NCI-H526 treated with DMSO at 0.1 percent for 48 hours (cell line): ENCODE measurements at regions not wholly inside any gene's neighbourhood (a gene's known extent, or its start where the extent isn't known, plus 50 kb on each side); places are given as distances from the start of the nearest gene placed in this dataset.

ENCODE experiments used
- DNase-seq: peaks from one replicate; lab custom pipeline; 2025; lab: John Stamatoyannopoulos, UW

DNA sequence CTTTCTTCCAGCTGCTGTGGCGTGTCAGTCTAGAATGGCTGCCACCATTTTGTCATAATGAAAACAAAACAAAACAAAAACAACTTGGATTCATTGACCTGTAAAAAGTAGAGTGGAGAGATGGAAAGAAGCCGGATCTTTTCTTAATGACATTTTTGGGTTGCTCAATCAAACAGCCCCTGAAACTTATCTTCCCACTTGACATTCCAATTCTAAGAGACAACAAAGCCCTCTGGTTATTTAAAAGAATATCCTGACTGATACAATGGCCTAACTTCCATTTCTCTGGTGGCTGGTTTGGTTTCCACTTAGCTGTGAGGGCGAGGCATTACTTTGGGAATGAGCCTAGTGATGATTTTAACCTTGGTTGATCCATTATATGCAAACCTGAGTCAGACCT lies 123.7 kb downstream of the AQP4 start:
- DNase-seq, result no peak

DNA sequence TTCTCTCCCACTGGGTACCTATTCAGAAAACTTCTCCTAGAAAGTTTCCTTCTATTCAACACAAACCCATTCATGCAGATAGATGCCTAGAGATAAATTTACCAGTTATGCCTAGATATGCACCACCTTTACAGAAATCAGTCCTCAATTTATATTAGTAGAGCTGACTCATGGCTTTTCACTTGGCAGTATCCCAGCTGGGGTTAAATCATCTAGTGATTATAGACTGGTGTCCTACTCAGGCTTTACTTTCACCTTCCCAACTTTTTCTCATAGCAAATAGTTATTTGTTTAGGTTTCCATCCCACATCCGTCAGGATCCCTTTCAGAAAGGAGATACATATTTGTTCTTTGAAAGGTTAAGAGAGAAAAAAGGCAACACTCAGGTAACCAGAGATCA lies 124.5 kb downstream of the AQP4 start:
- DNase-seq, result no peak

DNA sequence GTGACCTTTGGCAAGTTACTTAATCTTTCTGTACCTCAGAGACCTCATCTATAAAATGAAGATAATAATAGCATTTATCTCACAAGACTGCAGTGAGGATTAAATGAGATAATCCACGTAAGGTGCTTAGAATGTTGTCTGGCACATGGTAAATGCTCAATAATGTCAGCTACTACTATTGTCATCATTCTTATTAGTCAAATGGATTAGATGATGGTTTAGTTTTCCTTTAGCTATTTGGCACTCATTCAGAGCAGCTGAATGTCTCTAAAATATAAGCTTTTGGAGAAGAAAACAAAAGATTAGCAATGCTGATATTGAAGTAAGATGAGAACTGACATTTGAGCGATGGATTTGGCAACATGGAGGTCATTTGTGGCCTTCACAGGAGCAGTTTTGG lies 125.1 kb downstream of the AQP4 start:
- no peak for DNase-seq

DNA sequence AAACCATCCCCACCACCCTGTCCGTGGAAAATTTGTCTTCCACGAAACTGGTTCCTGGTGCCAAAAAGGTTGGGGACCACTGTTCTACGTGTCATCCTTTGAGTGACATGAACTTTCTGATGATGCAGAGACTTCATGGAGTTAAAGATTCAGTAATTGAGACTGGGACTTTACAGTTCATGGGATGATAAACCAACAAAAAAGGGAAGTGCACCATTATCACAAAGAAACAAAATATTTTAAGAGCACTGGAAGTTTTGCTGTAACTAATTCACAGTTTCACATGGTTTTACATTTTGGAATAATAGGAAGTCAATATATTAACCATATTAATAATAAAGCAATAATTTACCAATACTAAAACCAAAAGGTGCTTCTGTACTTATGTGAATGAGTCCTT lies 126.8 kb downstream of the AQP4 start:
- no peak for DNase-seq

DNA sequence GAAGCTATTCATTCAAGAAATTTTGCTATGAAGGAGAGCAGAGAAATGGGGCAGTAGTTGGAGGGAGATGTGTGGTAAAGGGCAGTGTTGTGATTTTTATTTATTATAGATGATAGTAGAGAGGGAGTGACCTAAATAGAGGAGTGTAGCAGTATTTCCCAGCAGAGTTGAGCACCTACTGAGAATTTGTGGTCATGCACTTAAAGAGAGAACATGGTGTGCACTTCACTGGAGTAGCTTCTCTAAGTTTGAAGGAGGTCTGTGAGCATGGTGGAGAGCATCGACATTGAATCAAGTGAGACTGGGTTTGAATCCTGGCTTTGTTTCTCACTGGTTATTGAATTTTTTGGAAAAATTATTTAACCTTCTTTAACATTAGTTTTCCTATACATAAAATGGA lies 129.2 kb downstream of the AQP4 start:
- DNase-seq, result no peak

DNA sequence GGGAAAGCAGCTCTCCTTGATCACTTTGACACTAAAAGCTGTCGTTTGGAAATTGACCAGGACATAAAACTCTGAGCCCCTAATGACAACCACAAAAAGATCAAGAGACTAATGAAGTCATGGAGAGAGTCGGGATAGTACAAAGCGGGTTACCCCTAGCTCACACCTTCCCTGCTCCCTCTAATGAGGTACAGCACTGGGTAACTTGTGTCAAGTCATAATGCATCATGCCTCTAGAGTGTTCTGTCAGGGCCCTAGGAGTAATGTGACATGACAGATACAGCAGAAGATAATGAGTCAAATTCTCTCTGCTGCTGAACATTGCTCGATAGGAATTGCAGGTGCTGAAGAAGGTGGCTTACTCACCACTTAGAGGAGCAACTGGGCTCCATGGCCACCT lies 130.7 kb downstream of the AQP4 start:
- no peak for DNase-seq

DNA sequence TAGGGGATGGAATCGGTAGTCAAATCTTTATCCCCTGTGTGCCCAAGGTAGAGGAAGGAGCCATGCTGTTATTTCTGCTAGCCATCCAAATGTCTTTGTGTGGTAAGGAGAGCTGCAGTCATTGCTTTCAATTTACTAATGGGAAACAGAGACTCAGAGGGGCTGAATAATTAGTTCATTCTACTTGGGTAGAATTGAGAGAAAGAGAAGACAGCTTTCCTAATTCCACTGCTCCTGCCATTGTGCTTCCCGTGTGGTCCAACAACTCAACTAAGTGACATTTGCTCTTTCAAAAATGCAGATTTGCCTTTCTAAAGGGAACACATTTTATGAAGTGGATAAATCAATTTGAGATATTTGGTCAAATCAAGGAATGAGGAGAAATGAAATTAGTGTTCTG lies 136.1 kb downstream of the AQP4 start:
- DNase-seq, result no peak

DNA sequence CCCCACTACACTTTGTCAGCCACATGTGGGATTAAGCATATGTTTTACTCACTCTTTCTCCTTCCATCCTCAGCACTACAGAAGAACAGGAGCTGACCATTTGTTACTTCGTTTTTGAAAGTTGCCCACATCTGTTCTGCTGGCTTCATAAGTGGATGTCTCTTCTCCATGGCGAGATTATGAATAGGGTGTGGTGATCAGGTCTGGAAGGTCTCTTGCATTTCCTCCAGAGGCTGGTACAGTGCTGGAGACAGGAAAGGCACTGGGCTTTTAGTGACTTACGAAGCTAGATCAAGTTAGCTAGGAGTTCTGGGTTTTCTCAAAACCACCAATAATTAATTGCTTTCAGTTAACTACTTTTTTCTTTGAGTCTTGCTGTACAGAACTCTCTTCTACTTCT lies 136.5 kb downstream of the AQP4 start:
- DNase-seq, result no peak

DNA sequence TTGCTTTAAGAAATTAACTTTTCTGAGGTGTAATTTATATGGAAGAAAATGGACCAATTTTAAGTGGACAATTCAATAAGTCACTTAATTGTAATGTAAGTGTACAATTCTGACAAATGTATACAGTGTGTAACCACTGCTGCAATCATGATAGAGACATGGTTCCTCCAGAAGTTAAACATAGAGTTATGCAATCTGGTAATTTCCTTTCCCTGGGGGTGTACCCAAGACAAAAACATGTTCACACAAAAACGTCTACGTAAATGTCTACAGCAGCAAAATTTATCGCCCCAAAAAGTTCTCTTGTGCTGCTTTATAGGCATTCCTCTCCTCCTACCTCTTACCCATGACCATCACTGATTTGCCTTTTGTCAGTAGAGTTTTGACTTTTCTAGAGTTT lies 141.5 kb downstream of the AQP4 start:
- no peak for DNase-seq

DNA sequence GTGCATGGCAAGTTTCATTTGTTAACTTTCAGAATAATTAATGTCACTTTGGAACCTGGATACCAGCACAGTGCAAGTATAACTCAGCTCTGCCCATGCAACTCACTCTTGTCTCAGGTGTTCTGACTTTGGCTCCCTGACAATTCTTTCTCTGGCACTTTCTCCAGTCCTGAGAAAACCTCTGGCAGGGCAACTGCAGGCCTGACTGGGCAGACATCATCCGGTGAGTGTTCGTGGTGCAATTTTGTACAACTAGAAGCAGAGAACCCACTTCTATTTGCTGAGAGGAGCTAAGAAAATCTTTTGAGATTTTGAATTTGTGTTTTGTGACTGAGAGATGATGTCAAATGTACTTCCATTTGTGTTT lies 143.0 kb downstream of the AQP4 start:
- DNase-seq, result no peak

DNA sequence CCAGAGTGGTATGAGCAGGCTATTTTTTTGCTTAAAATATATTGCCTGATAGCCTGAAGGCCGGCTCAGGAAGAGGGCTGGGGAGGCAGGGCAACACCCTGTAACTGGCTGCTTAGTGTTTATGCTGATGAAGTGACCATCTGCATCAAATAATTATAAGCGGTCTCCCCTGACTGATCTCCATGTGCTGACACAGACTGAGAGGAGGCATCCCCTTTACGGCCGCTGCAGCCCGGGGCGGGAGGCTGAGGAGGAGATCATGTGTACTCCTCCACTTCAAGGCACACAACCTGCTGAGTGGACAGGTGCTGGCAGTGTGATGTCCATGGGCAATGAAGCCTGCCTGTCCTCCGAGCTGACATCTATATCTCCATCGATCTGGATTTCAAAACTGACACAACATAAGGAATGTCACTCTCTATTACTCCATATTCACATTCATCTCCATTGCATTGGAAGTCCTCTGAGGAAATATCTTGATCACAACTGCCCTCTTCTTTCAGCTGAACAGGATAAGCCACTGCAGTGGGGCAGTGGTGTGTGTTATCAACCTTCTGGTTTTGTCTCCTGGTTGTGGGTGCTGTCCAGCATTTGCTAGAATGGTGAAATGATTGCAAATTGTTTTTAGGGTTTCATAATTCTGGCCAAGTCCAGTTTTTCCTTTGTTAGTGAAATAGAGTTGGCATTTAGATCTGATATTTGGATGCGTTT lies 143.5 kb downstream of the AQP4 start:
- DNase-seq, result no peak

DNA sequence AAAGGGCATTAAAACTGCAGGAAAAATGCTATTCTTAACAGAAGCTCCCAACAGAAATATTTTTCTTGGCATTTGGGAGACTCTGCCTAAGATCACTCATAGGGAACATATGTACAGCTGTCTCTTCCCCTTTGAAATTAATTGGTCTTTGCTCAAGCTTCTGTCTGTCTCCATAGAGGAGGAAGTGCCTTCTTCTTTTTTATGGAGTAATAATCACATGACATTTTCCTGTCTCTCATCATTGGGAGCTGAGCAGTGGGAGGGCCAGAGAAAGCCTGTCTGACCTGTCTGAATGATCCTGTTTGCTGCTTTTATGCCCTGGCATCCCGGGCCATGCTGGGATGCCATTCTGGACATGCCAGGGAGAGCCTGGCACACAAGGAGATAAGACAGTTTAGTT lies 145.6 kb downstream of the AQP4 start:
- no peak for DNase-seq

DNA sequence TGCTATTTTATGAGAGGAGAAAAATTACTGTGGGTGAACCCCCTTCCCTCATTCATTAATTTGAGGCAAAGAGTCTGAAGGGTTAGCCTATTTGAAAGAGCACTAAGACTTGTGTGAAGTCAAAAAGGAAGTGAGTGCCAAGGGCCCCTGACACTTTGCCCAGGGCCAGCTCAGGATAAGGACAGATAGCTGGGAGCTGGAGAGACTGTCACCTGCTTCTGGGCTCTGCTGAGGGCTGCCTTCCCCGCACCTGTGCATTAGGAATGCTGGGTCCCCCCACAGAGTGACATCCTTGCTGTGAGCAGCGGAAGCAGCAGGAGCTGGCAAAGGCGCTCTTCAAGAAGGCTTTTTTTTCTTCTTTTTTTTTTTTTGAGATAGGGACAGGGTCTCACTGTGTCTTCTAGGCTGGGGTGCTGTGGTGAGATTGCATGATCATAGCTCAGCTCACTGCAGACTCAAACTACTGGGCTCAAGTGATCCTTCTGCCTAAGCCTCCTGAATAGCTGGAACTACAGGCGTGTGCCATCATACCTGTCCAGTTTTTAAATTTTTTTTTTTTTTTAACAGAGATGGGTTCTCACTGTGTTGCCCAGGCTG lies 148.3 kb downstream of the AQP4 start:
- DNase-seq, result no peak

DNA sequence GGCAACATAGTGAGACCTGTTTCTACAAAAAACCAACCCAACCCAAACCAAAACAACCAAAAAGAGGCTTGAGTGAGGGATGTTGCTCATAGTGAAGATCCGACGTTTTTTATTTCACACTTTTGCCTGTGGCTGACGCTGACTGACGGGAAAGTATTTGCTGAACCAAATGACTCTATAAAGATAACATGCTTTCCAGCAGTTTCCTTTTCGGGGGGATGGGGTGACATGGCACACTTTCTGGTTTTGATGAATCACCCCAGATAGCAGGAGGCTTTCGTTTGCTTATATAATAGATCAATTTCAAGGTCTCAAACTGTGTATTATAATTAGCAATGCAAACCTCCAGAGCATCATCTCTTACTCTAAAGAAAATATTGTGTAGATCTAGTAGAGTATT lies 150.8 kb downstream of the AQP4 start:
- no peak for DNase-seq

DNA sequence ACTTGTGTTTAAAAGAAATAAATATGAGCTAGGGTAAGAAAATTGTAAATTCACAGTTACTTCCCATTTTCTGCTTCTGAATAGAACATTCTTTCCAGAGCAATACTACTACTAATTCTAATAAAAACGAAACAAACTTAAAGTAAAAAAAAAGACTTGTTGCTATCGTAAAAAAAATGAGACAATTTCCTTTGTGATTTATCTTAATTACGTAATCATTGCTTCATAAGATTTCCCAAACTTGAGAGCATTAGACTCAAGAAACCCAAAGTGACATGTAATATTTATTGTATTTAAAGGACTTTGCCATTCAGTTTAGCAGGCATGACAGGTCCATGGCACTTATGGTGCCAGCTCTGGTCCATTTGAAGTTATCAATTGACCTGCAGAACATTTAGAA lies 153.8 kb downstream of the AQP4 start:
- DNase-seq, result no peak

DNA sequence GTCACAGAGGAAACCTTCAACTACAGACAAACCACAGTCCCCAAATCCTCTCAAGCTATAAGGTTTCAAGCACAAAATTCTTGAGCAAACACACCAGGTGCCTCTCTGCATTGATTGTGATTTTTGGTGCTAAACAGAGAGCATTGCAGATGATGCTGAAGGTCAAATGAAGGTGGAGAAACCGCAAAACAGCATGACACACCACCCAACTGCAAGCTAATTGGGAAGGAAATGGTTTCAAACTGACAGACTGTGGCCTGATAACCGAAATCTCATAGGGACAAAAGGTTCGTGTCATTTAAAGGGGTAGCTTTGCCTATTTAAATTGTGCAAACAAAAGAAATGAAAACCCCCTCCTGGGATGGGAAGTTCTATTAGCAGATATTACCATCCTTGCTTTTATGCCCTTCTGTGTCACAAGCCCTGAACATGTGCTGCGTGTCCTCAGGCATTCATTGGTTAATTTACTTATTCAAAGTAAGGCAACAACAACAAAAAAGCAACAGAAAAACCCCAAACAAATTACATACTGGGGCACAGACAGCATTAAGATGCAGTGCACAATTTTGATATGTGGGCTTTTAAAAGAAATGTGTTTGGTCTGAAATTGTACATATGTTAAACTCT lies 154.9 kb downstream of the AQP4 start:
- peak; percentile 89 for DNase-seq

DNA sequence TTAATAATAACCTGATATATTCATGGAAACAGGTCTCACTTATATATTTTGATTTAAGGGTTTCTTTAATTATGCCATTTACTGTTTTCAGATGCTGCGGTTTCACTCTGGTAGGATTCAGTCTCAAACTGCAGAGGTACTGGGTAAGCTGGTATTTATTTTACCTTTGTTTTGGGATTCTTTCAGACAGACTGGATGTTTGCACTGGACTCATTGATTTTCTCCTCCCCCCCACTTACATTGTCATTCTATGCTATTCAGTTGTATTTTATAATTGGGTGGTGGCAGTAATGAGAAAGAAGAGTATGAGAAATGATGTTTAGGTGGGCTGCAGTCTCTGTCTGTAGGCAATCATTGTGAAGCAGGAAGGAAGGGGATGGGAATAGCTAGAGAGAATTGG lies 155.6 kb downstream of the AQP4 start:
- DNase-seq, result no peak

DNA sequence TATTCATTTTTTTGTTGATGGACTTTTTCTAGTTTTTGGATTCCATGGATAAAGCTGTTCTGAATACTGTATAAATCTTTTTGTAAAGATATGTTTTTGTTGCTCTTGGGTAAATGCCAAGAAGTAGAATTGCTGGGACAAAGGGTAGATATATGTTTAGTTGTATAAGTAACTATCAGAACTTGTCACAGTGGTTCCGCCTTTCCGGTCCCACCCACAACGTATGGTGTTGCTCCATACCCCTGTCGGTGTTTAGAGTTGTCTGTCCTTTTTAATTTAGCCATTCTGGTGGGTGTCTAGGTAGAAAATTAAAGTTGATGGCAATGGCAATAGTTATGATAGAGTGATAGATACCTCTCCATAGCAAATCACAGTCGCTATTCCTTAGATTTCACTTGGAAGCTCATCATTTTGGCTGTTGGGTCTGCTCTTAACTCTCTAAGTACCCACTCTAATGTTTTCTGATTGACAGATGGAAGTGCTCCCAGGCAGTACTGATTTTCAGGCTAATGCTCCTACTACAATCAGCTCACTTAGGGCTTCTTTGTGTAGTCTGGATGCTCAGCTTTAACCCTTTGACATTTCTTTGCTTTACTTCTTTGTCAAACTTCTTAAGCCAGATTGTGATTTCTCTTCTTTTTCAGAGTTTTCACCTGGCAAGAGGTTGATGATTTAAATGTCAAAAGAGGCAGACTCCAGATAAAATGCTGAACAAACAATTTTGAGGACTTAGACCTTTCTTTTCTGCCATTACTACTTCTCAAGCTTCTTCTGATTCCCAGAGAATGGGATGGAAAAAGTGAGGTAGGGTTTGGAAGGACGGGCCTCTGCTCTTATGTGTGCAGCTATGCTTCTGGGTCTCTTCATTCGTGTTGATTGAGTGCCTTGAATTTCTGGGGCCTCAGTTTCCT lies 156.4 kb downstream of the AQP4 start:
- DNase-seq, result no peak

DNA sequence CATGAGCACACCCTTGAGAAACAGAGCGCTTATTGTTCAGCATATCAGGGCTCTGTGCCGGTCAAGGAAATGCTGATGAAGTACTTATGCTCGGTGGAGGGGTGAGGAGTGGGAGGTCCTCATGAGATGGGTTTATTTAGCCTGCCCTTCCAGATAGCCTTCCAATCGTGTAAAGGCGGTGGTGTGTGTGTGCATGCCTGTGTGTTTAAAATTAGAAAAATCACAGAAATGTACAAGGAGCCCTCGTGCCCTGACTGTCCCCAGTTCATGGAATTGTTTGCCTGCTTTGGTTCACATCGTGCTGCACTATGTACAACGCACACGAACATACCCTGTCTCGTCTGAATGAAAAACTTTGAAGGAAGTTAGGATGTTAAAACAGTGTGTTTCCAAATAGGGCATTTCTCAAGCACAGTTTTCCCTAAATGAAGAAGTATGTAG lies 158.6 kb downstream of the AQP4 start:
- no peak for DNase-seq

DNA sequence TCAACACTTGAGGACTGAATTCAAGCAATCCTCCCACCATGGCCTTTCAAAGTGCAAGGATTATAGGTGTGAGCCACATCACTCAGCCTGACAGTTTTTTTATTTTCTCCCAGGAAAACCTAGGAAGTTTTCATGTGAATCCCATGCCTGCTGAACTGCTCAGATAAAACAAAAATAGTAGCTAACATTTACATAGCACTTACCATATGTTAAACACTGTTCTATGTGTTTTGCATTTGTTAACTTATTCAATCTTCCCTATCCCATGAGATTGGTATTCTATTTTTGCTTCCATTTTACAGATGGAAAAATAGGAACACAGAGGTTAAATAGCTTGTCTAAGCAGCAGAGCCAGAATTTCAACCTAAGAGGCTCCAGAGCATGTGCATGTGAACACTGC lies 157.4 kb upstream of the KCTD1 start:
- DNase-seq, result no peak

DNA sequence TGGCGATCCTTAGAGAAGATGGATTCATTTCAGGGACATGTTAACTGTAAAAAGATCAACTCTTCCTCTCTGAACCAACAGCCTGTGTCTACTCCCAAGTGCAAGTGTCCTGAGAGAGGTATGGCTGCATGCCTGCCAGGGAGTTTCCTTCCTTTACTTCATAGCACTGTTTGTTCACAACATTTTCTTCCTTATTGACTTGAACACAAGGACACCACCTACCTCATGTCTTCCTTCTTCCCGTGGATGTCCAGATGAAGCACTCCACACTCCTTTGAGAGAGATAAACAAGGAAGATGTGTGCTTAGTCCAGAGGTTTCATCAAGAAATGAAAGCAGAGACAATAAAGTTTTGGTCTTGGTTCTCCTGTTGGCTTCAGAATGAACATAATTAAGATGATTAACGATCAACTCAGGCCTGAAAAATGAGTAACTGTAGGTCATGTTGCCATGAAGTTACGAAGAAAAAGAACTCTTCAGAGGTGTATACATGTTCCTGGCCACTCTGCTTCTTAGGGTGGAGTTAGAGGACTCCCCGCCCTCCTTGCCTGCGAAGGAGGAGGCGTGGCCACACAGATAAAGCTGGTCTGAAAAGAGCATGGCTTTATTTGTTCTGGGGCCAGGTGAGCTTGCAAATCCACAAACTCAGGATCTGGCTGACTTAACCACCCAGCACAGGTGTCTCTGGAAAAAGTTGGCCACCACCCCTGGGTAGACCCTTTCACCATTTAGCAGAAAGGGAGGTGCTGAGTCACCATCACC lies 155.0 kb upstream of the KCTD1 start:
- peak; percentile 83 for DNase-seq

DNA sequence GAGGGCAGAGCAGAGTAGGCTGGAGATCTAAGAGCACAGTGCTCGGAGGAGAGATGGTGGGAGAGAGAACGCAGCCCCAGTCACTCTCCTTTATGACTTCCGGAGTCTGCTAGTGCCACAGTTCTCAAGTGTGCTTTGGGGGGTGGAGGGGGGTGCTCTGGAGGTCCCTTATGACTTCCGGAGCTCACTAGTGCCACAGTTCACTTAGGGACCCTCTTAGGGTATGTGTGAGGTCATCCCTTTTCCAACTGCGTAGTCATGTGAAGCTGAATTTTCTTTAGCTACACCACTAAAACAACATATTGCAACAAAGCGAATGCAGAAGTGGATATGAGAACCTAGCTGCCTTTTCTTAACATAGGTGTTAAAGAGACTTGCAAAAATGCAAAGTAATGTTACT lies 153.7 kb upstream of the KCTD1 start:
- no peak for DNase-seq
